ENCODE measurements at regions not wholly inside any gene's neighbourhood (a gene's known extent, or its start where the extent isn't known, plus 50 kb on each side); places are given as distances from the start of the nearest gene placed in this dataset.
A peak's percentile ranks its signal among the peaks of the same experiment; 100 is the strongest.

DNA sequence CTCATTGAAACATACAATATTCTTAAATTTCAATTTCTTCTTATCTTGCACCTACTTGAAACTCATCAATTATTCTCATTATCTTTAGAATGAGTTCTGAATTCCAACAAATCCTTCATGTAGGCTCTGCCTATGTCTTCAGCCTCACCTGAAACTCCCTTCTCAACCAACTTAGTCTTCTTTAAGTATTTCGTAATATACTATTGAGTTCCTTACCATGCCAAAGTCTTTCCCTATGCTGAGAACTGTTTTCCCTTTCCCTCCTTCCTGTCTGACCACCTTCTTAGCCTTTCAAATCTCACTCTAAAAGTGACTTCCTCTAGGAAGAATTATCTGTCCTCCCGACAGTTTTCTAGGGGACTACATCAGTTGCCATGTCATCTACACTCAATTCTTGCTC, 50.9 kb upstream of the ZFAND5 start:
- TF ChIP-seq, protein P1, sequence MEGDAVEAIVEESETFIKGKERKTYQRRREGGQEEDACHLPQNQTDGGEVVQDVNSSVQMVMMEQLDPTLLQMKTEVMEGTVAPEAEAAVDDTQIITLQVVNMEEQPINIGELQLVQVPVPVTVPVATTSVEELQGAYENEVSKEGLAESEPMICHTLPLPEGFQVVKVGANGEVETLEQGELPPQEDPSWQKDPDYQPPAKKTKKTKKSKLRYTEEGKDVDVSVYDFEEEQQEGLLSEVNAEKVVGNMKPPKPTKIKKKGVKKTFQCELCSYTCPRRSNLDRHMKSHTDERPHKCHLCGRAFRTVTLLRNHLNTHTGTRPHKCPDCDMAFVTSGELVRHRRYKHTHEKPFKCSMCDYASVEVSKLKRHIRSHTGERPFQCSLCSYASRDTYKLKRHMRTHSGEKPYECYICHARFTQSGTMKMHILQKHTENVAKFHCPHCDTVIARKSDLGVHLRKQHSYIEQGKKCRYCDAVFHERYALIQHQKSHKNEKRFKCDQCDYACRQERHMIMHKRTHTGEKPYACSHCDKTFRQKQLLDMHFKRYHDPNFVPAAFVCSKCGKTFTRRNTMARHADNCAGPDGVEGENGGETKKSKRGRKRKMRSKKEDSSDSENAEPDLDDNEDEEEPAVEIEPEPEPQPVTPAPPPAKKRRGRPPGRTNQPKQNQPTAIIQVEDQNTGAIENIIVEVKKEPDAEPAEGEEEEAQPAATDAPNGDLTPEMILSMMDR (IDR thresholded peaks at IDR 0.05; ENCODE audit: extremely low read depth, insufficient read depth, missing control alignments), result no peak
- no peak for DNase-seq (ENCODE audit: low spot score)
- in situ Hi-C loops (cut with MboI; ENCODE audit: low pct_unique_long_range_greater_than_20kb, low sequenced_read_pairs, unreplicated experiment), result no loop called here

DNA sequence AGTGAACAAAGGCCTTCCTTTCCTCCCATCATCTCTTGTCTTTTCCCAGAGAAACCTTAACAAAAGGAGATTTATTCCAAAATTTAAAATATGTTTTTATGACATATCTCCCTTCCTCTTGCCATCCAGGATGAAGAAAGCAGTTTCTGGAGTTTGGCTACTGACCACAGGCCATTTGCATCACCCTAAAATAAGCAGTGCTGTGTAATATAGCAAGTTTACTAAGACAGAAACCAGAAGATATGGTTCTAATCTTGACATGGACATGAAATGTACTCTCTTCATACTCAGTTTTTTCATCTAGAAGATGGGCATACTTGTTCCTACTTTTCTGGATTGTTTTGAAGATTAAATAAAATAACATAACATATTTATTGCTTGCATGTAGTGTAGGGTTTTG, 50.2 kb upstream of the ZFAND5 start:
- peak; percentile 44 for DNase-seq (ENCODE audit: low spot score)
- TF ChIP-seq, protein P1 (IDR thresholded peaks at IDR 0.05; ENCODE audit: extremely low read depth, insufficient read depth, missing control alignments), result no peak
- in situ Hi-C loops (cut with MboI; ENCODE audit: low pct_unique_long_range_greater_than_20kb, low sequenced_read_pairs, unreplicated experiment), result no loop called here

Data from GM13977 (cell line).